AG04450 (cell line): ENCODE measurements at regions not wholly inside any gene's neighbourhood (a gene's known extent, or its start where the extent isn't known, plus 50 kb on each side); places are given as distances from the start of the nearest gene placed in this dataset.

Experiments
- CTCF ChIA-PET: fragments of 300-600, 350-600 bp; formaldehyde crosslinking; extraction: SDS; loops from one replicate; lab custom pipeline; 2022; ENCODE audit warnings: antibody characterized with exemption, inconsistent platforms; lab: Charles Lee
- POLR2A ChIA-PET: fragments of 350-600 bp; formaldehyde crosslinking; extraction: SDS; loops from one replicate; lab custom pipeline; 2021; ENCODE audit warnings: antibody characterized with exemption, inconsistent platforms; lab: Yijun Ruan, JAX
- DNase-seq: peaks from one replicate; pipeline ENCODE4 v3.0.0-alpha.2; 2011; ENCODE audit warnings: low read depth, low spot score
- H3K27ac ChIP-seq: one replicate; pipeline ENCODE4 v1.5.1; 2012; ENCODE audit warnings: low read depth, low read length, control low read depth
- H3K27me3 ChIP-seq: one replicate; pipeline ENCODE4 v1.6.0; 2012; ENCODE audit warnings: low read length; ENCODE audit not compliant: control insufficient read depth, insufficient read depth
- H3K4me3 ChIP-seq: 2 replicates; pipeline ENCODE4 v1.5.1; 2011; ENCODE audit warnings: mild to moderate bottlenecking, low read depth, low read length, control low read depth
- H3K9me3 ChIP-seq: 2 replicates; pipeline ENCODE4 v1.5.1; 2012; ENCODE audit warnings: low read length; ENCODE audit not compliant: control insufficient read depth, insufficient read depth
- TF ChIP-seq, protein P1 (sequence below): IDR thresholded peaks from 2 replicates; pipeline ENCODE4 v1.5.1; 2011; ENCODE audit warnings: low read depth, low read length, control low read depth, inconsistent platforms

DNA sequence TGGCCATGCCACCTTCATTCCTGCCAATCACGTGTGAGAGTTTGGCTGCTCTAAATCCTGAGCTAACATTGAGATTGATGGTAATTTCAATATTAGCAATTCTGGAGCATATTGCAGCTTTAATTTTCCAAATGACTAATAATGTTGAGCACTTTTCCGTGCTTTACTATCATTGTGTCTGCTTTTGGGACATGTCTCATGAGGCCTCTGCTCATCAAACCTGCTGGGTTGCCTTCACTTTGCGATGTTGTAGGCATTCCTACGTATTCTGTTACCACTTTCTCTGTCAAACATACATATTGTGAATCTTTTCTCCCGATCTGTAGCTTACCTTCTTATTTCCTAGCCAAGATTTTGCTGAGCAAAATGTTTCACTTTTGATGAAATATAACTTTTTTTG is 466.6 kb downstream of the GALR1 start:
- ChIA-PET POLR2A (no interaction called here), CTCF (no interaction called here)
- peaks cover 18% of the 10 kb centered on the region for H3K9me3 ChIP-seq
- H3K4me3 ChIP-seq, result no peak overlapping the region
- no peak overlapping the region for H3K27ac ChIP-seq
- H3K27me3 ChIP-seq, result no peaks in the 10 kb centered on the region
- DNase-seq, result no peak
- TF ChIP-seq, protein P1, sequence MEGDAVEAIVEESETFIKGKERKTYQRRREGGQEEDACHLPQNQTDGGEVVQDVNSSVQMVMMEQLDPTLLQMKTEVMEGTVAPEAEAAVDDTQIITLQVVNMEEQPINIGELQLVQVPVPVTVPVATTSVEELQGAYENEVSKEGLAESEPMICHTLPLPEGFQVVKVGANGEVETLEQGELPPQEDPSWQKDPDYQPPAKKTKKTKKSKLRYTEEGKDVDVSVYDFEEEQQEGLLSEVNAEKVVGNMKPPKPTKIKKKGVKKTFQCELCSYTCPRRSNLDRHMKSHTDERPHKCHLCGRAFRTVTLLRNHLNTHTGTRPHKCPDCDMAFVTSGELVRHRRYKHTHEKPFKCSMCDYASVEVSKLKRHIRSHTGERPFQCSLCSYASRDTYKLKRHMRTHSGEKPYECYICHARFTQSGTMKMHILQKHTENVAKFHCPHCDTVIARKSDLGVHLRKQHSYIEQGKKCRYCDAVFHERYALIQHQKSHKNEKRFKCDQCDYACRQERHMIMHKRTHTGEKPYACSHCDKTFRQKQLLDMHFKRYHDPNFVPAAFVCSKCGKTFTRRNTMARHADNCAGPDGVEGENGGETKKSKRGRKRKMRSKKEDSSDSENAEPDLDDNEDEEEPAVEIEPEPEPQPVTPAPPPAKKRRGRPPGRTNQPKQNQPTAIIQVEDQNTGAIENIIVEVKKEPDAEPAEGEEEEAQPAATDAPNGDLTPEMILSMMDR, result no peak

DNA sequence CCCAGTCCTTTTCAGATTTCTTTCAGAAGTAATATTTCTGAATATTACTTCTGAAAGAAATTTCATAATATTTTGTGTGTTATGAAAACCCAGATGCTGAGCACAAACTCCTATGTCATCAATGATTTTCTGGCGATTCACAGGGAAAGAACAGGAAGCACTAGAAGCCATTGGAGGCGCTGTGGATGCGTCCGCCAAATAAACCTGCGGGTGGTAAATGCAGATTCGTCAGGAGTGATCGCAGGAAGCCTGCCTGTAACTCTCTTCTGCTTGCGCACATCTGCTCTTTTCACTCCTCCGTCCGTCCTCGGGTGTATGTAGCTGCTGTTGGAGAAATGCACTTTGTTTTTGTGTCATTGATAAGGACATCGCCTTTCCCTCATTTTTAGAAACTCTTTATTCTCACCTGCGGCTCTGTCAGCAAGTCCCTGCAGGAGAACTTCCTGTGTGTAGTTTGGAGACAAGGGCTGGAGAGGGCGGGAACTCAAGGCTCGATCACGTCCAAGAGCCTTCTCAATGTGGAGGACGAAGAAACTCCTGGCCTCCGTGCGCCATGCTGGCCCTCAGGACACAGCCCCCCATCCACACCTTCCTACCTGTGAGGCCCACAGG is 483.8 kb downstream of the GALR1 start:
- TF ChIP-seq, protein P1, result no peak
- H3K4me3 ChIP-seq, result no peak overlapping the region
- no peak for DNase-seq
- POLR2A ChIA-PET, result no interaction called here
- H3K9me3 ChIP-seq, result peaks cover 20% of the 10 kb centered on the region
- no peaks in the 10 kb centered on the region for H3K27me3 ChIP-seq
- CTCF ChIA-PET, result no interaction called here
- no peak overlapping the region for H3K27ac ChIP-seq

DNA sequence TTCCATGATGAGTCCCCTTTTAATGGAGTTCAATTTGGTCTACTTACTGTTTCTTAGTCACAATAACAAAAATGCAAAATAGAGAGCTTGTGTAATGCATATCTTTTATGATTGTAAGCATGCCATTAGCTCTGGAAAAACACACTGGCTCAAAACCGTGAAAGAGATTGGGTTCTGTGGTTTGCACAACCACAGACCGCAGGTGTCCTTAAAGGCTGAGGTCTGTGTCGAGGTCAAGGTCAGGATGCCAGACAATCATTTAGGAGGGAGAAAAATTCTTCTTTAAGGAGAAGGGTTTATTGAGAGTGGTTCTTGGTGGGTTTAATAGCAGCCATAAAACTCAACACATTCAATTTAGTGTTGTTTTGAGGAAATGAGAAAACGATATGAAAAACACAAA is 487.2 kb downstream of the GALR1 start:
- POLR2A ChIA-PET, result no interaction called here
- Histone ChIP-seq H3K27me3 (no peaks in the 10 kb centered on the region), H3K4me3 (no peak overlapping the region), H3K9me3 (peaks cover 13% of the 10 kb centered on the region), H3K27ac (no peak overlapping the region)
- CTCF ChIA-PET, result no interaction called here
- TF ChIP-seq, protein P1, result no peak
- no peak for DNase-seq

DNA sequence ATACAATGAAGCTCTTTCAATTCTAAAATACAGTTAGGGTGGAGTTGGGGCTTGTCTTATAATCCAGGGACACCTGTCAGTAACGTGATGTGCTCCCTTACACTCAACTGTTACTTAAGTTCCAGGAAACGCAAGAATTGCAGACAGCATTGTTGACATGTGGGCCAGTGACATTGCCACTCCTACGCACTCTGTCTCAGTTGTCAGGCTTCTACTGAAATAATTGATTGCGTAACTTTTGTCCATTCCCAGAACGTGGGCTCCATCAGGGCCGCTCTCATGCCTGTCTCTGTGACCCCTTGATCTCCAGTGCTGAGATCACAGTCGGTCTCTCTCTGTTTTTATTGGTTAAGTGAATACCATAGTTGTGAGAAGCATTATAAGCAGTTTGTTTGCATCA is 487.8 kb downstream of the GALR1 start:
- ChIA-PET POLR2A (no interaction called here), CTCF (no interaction called here)
- H3K9me3 ChIP-seq, result peaks cover 13% of the 10 kb centered on the region
- no peak for DNase-seq
- TF ChIP-seq, protein P1, result no peak
- H3K27me3 ChIP-seq, result no peaks in the 10 kb centered on the region
- H3K27ac ChIP-seq, result no peak overlapping the region
- no peak overlapping the region for H3K4me3 ChIP-seq

DNA sequence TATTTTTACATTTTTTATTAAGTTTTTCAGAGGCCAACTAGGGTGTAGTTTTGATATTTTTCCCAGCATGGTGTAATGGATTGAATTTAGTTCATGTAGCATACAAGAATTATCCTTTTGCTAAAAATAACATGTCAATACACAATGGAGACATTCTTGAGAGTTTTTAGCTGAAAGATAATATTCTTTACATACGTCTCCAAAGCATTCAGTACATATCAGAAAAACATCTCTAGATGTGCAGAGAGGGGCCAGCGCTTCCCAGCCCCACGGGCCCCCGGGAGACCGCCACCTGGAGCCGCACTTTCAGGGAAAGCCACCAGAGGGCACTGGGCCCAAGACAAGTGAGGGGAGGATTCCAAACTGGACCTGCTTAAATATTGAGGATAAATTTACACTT is 499.4 kb downstream of the GALR1 start:
- CTCF ChIA-PET, result no interaction called here
- H3K27me3 ChIP-seq, result no peaks in the 10 kb centered on the region

More for the DNA sequence above, 499.4 kb downstream of the GALR1 start:
- peaks cover 47% of the 10 kb centered on the region for H3K9me3 ChIP-seq
- no peak for DNase-seq
- POLR2A ChIA-PET, result no interaction called here
- H3K4me3 ChIP-seq, result no peak overlapping the region
- TF ChIP-seq, protein P1, result 0 out of 2 replicates have a peak, but pooled peaks have one; percentile 4
- H3K27ac ChIP-seq, result no peak overlapping the region
